HG02884 (cell line): ENCODE measurements at regions not wholly inside any gene's neighbourhood (a gene's known extent, or its start where the extent isn't known, plus 50 kb on each side); places are given as distances from the start of the nearest gene placed in this dataset.

ENCODE experiments used
- ATAC-seq: cut with Tn5 transposase; IDR thresholded peaks from one replicate; pipeline ENCODE4 v1.9.1; 2021; ENCODE audit warnings: mild to moderate bottlenecking, moderate library complexity; ENCODE audit not compliant: unreplicated experiment

GRCh38 chr2:7983451-7983850 lies 698.4 kb upstream of the ID2 start:
- no peak for ATAC-seq

GRCh38 chr2:7983912-7984311 lies 697.9 kb upstream of the ID2 start:
- no peak for ATAC-seq

- ATAC-seq, result peak; percentile 66
Measured at GRCh38 chr2:7984693-7985353, 697.0 kb upstream of the ID2 start.

- ATAC-seq, result no peak
Measured at GRCh38 chr2:7986431-7986830, 695.4 kb upstream of the ID2 start.

- ATAC-seq, result no peak
Measured at GRCh38 chr2:7987992-7988391, 693.9 kb upstream of the ID2 start.

GRCh38 chr2:7988440-7988839 lies 693.4 kb upstream of the ID2 start:
- ATAC-seq, result no peak

GRCh38 chr2:7989823-7990222 lies 692.0 kb upstream of the ID2 start:
- no peak for ATAC-seq

GRCh38 chr2:7992612-7993602 lies 688.9 kb upstream of the ID2 start:
- ATAC-seq, result no peak

- ATAC-seq, result no peak
Measured at GRCh38 chr2:7994397-7994951, 687.4 kb upstream of the ID2 start.

- no peak for ATAC-seq
Measured at GRCh38 chr2:7997279-7997678, 684.6 kb upstream of the ID2 start.

GRCh38 chr2:7999683-8000476 lies 682.0 kb upstream of the ID2 start:
- ATAC-seq, result no peak

GRCh38 chr2:8000870-8001269 lies 681.0 kb upstream of the ID2 start:
- no peak for ATAC-seq

GRCh38 chr2:8002765-8003393 lies 679.0 kb upstream of the ID2 start:
- no peak for ATAC-seq

GRCh38 chr2:8003462-8004075 lies 678.3 kb upstream of the ID2 start:
- ATAC-seq, result no peak

GRCh38 chr2:8004250-8004681 lies 677.6 kb upstream of the ID2 start:
- ATAC-seq, result no peak

GRCh38 chr2:8006181-8006580 lies 675.7 kb upstream of the ID2 start:
- ATAC-seq, result no peak

GRCh38 chr2:8006626-8007025 lies 675.2 kb upstream of the ID2 start:
- no peak for ATAC-seq

- ATAC-seq, result no peak
Measured at GRCh38 chr2:8009010-8009597, 672.8 kb upstream of the ID2 start.

GRCh38 chr2:8015848-8016600 lies 665.8 kb upstream of the ID2 start:
- no peak for ATAC-seq
